Activated T-cell treated with anti-CD3 and anti-CD28 coated beads, Interleukin-2, amount 50 U/mL, for 24 hours (primary cell): ENCODE measurements at regions not wholly inside any gene's neighbourhood (a gene's known extent, or its start where the extent isn't known, plus 50 kb on each side); places are given as distances from the start of the nearest gene placed in this dataset.

Source experiments
- DNase-seq: peaks from one replicate; pipeline ENCODE4 v3.0.0-alpha.2; 2020
- H3K27ac Mint-ChIP-seq: 2 replicates; pipeline ENCODE4 v1.8.0; 2020; ENCODE audit warnings: mild to moderate bottlenecking, mixed read lengths
- H3K27me3 Mint-ChIP-seq: 2 replicates; pipeline ENCODE4 v1.8.0; 2020; ENCODE audit warnings: mixed read lengths
- H3K36me3 Mint-ChIP-seq: 2 replicates; pipeline ENCODE4 v1.8.0; 2020; ENCODE audit warnings: low read depth, mixed read lengths
- H3K4me1 Mint-ChIP-seq: 2 replicates; pipeline ENCODE4 v1.8.0; 2020; ENCODE audit warnings: low read depth, mixed read lengths
- H3K4me3 Mint-ChIP-seq: 2 replicates; pipeline ENCODE4 v1.8.0; 2020; ENCODE audit warnings: mild to moderate bottlenecking, moderate library complexity, mixed read lengths
- H3K9me3 Mint-ChIP-seq: 2 replicates; pipeline ENCODE4 v1.8.0; 2020; ENCODE audit warnings: mixed read lengths

DNA sequence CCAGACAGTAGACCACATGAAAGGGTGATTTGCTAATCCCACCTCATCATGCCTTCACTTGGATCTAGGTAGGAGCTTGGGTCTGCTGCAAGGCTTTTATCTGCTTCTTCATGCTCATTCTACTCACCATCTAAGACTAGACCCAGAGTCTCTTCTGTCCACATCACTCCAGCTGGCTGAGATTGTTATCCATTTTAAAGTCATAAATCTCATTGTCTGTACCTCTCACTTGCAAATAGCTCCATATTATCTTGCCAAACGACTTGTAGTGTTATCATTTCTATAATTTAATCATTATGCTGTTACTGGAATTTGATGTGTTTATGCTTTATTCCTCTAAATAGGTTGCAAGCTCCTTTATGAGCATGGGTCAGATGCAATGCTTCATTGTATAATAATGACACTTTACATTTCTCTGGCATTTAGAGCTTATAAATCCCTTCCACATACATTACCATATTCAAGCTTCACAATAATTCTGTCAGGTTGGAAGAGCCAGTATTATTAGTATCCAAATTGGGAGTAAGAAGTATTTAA, 254.2 kb upstream of the SORL1-AS1 start:
- H3K27ac Mint-ChIP-seq = no peak overlapping the region
- H3K9me3 Mint-ChIP-seq = no peaks in the 10 kb centered on the region
- no peaks in the 10 kb centered on the region for H3K36me3 Mint-ChIP-seq
- no peak overlapping the region for H3K4me3 Mint-ChIP-seq
- no peak for DNase-seq
- no peaks in the 10 kb centered on the region for H3K4me1 Mint-ChIP-seq
- H3K27me3 Mint-ChIP-seq = peaks cover 2% of the 10 kb centered on the region

DNA sequence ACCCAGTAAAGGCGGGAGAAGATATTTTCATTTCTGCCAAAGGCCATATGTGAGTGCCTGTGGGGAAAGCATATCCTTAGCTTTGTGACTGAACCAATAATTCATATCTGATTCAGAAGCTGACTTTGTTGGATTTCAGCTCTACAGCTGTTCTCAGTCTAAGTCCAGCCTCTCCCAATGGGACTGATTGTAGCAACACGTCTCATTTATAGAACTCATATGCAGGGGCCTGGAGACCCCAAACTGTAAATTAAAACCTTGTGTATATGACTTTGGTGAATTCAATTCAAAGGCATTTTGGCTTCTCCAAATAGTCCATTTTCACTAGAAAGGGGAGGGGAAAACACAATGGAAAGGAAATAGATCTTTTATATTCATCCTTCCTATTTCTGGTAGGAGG, 250.4 kb upstream of the SORL1-AS1 start:
- H3K4me1 Mint-ChIP-seq = no peaks in the 10 kb centered on the region
- peaks cover 2% of the 10 kb centered on the region for H3K27me3 Mint-ChIP-seq
- H3K27ac Mint-ChIP-seq = no peak overlapping the region
- DNase-seq = no peak
- H3K36me3 Mint-ChIP-seq = no peaks in the 10 kb centered on the region
- no peak overlapping the region for H3K4me3 Mint-ChIP-seq
- H3K9me3 Mint-ChIP-seq = no peaks in the 10 kb centered on the region

DNA sequence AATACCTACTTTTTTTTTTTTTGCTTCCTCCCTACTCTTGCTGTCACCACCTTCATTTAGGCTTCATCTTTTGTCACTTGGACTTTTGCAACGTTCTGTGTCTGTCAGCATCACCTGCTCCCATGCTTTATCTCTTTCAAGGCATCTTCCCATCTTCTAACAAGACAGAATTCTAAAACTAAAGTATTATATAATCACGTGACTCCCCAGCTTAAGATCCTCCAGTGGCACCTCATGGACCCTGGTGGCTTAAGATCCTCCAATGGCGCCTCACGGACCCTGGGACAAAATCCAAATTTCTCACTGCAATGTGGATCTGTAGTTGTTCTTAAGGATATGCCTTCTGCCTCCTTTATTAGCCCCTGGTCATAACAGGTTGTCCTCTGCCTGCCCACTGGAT, 248.2 kb upstream of the SORL1-AS1 start:
- Mint-ChIP-seq H3K27me3 (peaks cover 7% of the 10 kb centered on the region), H3K27ac (no peak overlapping the region), H3K9me3 (no peaks in the 10 kb centered on the region), H3K4me1 (no peaks in the 10 kb centered on the region), H3K36me3 (no peaks in the 10 kb centered on the region), H3K4me3 (no peak overlapping the region)
- DNase-seq = no peak

DNA sequence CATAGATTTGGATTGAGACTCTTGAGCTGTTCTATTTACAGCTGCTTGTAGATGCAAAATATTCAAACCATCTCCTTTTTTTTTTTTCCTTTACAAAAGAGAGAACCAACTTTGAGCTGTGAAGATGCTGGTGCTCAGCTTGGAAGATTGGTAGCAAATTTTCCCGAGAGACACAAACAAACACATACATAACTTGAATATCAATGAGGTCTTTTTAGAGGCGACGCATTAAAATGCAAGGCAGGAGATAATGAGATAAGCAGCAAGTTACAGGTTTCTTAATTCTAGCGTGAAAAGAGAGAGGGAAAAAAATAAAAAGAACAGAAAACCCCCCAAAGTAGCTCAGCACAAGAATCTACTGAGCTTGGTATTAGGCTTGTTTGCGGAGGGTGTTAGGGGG, 247.0 kb upstream of the SORL1-AS1 start:
- Mint-ChIP-seq H3K4me3 (no peak overlapping the region), H3K27ac (no peak overlapping the region), H3K9me3 (no peaks in the 10 kb centered on the region), H3K36me3 (no peaks in the 10 kb centered on the region), H3K27me3 (peaks cover 10% of the 10 kb centered on the region), H3K4me1 (no peaks in the 10 kb centered on the region)
- no peak for DNase-seq

- no peaks in the 10 kb centered on the region for H3K36me3 Mint-ChIP-seq
- H3K4me1 Mint-ChIP-seq = no peaks in the 10 kb centered on the region
- peaks cover 10% of the 10 kb centered on the region for H3K27me3 Mint-ChIP-seq
- no peak overlapping the region for H3K27ac Mint-ChIP-seq
- H3K4me3 Mint-ChIP-seq = no peak overlapping the region
- DNase-seq = no peak
- no peaks in the 10 kb centered on the region for H3K9me3 Mint-ChIP-seq
Measured at GRCh38 chr11:121696931-121697670, 244.3 kb upstream of the SORL1-AS1 start.

DNA sequence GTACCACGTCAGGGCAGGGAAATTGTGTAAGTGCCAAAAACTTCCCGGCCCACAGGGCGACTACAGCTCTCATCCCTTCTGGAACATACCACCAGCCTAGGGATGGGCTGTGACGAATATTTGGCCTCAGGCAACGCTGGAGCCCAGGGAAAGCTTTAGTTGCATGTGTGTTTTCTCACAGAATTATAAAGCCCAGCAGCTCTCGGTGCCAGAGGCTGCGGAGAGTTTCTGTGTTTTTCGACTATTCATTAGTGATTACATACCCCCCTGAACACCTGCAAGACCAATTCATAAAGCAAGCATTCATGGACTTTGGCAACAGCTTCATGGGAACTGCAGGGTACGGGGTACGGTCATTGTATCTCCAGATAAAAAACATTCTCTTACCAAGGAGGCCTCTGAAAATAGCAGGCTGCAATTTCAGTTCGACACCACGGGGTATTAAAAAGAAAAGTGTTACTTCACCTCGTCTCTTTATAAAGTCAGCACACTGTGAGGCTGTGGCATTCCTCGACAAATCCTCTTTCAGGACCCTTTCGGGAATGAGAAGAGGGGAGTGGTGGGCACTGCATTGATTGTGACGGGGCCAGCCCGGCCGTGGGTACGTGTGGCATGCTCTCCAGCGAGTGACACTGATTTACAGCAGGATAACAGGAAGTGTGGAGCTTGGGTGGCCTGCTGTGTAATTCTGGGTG, 243.6 kb upstream of the SORL1-AS1 start:
- no peak overlapping the region for H3K27ac Mint-ChIP-seq
- peaks cover 10% of the 10 kb centered on the region for H3K27me3 Mint-ChIP-seq
- no peak overlapping the region for H3K4me3 Mint-ChIP-seq
- no peaks in the 10 kb centered on the region for H3K9me3 Mint-ChIP-seq
- no peak for DNase-seq
- no peaks in the 10 kb centered on the region for H3K36me3 Mint-ChIP-seq
- no peaks in the 10 kb centered on the region for H3K4me1 Mint-ChIP-seq

GRCh38 chr11:121692236-121692635, 239.5 kb upstream of the SORL1-AS1 start:
- no peak for DNase-seq
- Mint-ChIP-seq H3K4me3 (no peak overlapping the region), H3K9me3 (no peaks in the 10 kb centered on the region), H3K27me3 (peaks cover 10% of the 10 kb centered on the region), H3K36me3 (no peaks in the 10 kb centered on the region), H3K27ac (no peak overlapping the region), H3K4me1 (no peaks in the 10 kb centered on the region)

DNA sequence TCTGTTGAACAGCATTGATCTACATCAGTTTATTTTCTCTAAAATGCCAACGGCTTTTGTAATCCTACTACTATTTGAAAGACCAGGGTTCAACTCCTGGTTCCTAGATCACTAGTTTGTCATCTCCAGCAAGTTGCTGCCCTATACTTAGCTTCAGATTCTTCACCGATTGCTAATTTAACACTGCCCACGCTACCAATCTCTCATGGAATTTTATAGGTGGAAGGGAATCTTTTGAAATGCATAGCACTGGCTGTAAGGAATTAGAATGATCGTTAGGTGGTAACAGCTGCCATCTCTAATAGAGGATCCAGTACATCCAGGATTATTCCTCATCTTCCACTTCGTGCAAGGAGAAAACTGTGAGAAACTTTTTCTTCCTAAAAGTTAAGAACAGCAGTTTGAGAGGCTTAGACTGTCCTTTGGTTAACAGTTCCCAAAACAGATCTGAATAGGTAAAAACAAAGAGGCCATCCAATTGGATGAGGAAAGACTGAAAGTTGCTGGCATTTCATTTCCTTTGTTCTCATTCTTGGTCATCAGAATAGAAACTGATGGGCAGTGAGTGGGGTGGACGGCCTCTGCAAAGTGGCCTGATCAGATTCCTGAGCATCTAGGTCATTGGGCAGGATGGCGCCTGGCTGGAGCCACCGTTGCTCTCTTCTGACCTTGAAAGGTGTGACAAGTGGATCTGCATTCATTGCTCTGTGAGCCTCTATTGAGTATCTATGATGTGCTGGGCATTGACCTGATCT, 236.3 kb upstream of the SORL1-AS1 start:
- H3K4me3 Mint-ChIP-seq = no peak overlapping the region
- H3K27ac Mint-ChIP-seq = no peak overlapping the region
- no peaks in the 10 kb centered on the region for H3K4me1 Mint-ChIP-seq
- no peaks in the 10 kb centered on the region for H3K36me3 Mint-ChIP-seq
- H3K27me3 Mint-ChIP-seq = peaks cover 3% of the 10 kb centered on the region
- DNase-seq = no peak
- H3K9me3 Mint-ChIP-seq = no peaks in the 10 kb centered on the region

GRCh38 chr11:121688055-121688491, 235.3 kb upstream of the SORL1-AS1 start:
- Mint-ChIP-seq H3K4me3 (no peak overlapping the region), H3K4me1 (no peaks in the 10 kb centered on the region), H3K36me3 (no peaks in the 10 kb centered on the region), H3K9me3 (no peaks in the 10 kb centered on the region), H3K27ac (no peak overlapping the region), H3K27me3 (peaks cover 1% of the 10 kb centered on the region)
- DNase-seq = no peak

DNA sequence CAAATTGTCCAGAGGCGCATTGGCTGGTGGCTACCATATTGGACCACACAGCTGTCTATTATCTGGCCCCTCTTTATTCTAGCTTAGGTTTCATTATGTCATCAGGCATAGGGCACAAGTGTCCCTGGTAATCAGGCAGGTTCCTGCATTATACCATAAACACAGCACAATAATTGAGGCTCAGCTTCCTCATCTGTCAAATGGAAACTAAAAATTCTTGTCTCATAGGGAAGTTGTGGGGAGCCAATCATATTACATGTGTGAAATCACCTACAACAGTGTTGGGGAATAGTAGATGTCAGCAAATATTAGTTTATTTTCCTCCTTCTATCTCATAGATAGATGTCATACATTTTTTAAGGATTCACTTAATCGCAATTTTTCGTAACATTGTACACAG, 231.0 kb upstream of the SORL1-AS1 start:
- no peak overlapping the region for H3K4me3 Mint-ChIP-seq
- DNase-seq = no peak
- no peaks in the 10 kb centered on the region for H3K9me3 Mint-ChIP-seq
- H3K27ac Mint-ChIP-seq = no peak overlapping the region
- no peaks in the 10 kb centered on the region for H3K27me3 Mint-ChIP-seq
- no peaks in the 10 kb centered on the region for H3K36me3 Mint-ChIP-seq
- no peaks in the 10 kb centered on the region for H3K4me1 Mint-ChIP-seq
